Heart left ventricle (tissue), 16 donors: ENCODE measurements at regions not wholly inside any gene's neighbourhood (a gene's known extent, or its start where the extent isn't known, plus 50 kb on each side); places are given as distances from the start of the nearest gene placed in this dataset.
"Not testable (repeated sequence)": the region's sequence is repeated elsewhere in the genome, so short reads cannot be mapped to it uniquely, and the experiment has no call there.

ENCODE experiments used
- ATAC-seq, 4 donors: fragments of 200-7000 bp; cut with Tn5 transposase; one replicate each; pipeline ENCODE4 v1.9.1; 2020 to 2022; ENCODE audit warnings: moderate library complexity in 4 of 4, mild to moderate bottlenecking in 3 of 4, moderate number of reproducible peaks in 1 of 4
- DNase-seq, 5 donors: peaks; one replicate each; pipeline ENCODE4 v3.0.0-alpha.2; 2020
- H3K27ac ChIP-seq, 12 donors: fragments of 200-600 bp; sonication (generic) in 4 of 12; one replicate each; pipeline versions ENCODE4 v1.5.0 to v1.8.0; 2016 to 2022; ENCODE audit warnings: mild to moderate bottlenecking in 2 of 12
- H3K27me3 ChIP-seq, 9 donors: fragments of 200-600 bp; sonication (generic) in 2 of 9; one replicate each; pipeline versions ENCODE4 v1.5.1 to v1.8.0; 2016 to 2022; ENCODE audit warnings: mild to moderate bottlenecking in 3 of 9
- H3K36me3 ChIP-seq, 9 donors: fragments of 200-600 bp; sonication (generic) in 2 of 9; one replicate each; pipeline versions ENCODE4 v1.5.0 to v1.8.0; 2018 to 2022; ENCODE audit warnings: mild to moderate bottlenecking in 2 of 9
- H3K4me1 ChIP-seq, 12 donors: fragments of 200-600 bp; sonication (generic) in 4 of 12; one replicate each; pipeline versions ENCODE4 v1.5.0 to v1.8.0; 2016 to 2022; ENCODE audit warnings: mild to moderate bottlenecking in 3 of 12
- H3K4me3 ChIP-seq, 12 donors: fragments of 200-600 bp; sonication (generic) in 4 of 12; one replicate each; pipeline versions ENCODE4 v1.5.0 to v1.8.0; 2017 to 2022; ENCODE audit warnings: mild to moderate bottlenecking in 9 of 12, moderate library complexity in 4 of 12
- H3K9me3 ChIP-seq, 12 donors: fragments of 200-600 bp; sonication (generic) in 4 of 12; one replicate each; pipeline versions ENCODE4 v1.5.0 to v1.8.0; 2016 to 2022; ENCODE audit warnings: mild to moderate bottlenecking in 1 of 12
- POLR2A ChIP-seq, 2 donors: fragments of 450-650 bp; IDR thresholded peaks; one replicate each; pipeline ENCODE4 v1.6.1; 2017; ENCODE audit warnings: antibody characterized with exemption in 2 of 2, mild to moderate bottlenecking in 2 of 2, moderate library complexity in 2 of 2
- WGBS, 4 donors: extraction: QIAGEN DNeasy Blood & Tissue Kit in 2 of 4; methylation state at CpG; one replicate each; pipeline versions ENCODE4 v1.1.5 to v1.1.7; 2013 to 2018; 5-methylcytosine and 5-hydroxymethylcytosine counted together
- intact Hi-C, 10 donors: fragments of 100-400 bp; cut with DNase I; formaldehyde crosslinking; loops; one replicate each; pipeline versions ENCODE4 v1.11.1 to v1.14.2; 2022
- TF ChIP-seq, protein P1 (sequence below), 12 donors: fragments of 200-600 bp; sonication (generic) in 4 of 12; IDR thresholded peaks; one replicate each; pipeline versions ENCODE4 v1.5.0 to v1.8.0; 2018 to 2022; ENCODE audit warnings: antibody characterized with exemption in 12 of 12, mild to moderate bottlenecking in 5 of 12
- donor health status: ischemic (EF 13 %, LVEDD 7.1; RV severe dilation, severe dysfunction).
- donor health status: healthy with polysubstance abuse.
- donor health status: DM: no; HTN: yes; CAD: no.
- donor health status: DM: no; HTN: no; CAD: no.
- donor health status: ischemic (EF 25% LVEDD 6.9; RV normal size, moderate dysfunction).
- donor health status: ischemic (EF 25% LVEDD 5.7; RV mildly dilated, moderate dysfunction).
- donor health status: healthy.
- donor health status: DM: yes; HTN: yes; CAD: no.
- donor health status: ischemic (EF 35%, LVEDD 5.7; RV mildly dilated, moderate dysfunction).
- donor health status: nonischemic (EF 11% LVEDD 7.7; RV severe dilation, severe dysfunction).
- donor health status: DM: yes; HTN: yes; CAD: no.
- donor health status: PGD.
- donor health status: ischemic (EF 29% LVEDD 5.4; RV normal size, mild dysfunction).
- donor health status: nonischemic (EF 23%, LVEDD 6.1; RV moderate dilation, normal function).

DNA sequence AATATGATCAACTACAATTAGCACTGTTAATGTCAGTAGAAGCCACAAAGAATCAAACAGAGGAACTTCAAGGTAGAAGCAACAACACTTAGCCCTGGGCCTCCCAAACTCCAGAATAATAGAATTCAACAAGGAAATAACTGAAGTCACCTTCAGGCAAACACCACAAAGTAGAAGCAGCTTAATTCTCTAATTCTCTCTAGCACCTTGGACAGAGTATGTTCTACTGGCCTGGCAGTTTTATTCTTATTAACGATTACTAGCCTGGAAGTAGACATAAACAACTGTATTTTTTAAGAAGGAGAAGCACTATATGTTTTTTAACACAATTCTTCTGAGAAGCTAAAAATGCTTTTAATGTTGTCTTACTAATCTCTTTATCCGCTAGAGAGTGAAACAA, 911.9 kb downstream of the DTWD2 start:
- WGBS, 4 donors, result 64 to 74% (median 69%) methylated on average over 2 of the region's 2 CpGs
- Histone ChIP-seq H3K36me3 (no peaks in the 10 kb centered on the region), H3K4me3 (no peak overlapping the region), H3K4me1 (no peaks in the 10 kb centered on the region), H3K9me3 (peaks cover 0 to 15% (median 0%) of the 10 kb centered on the region in 12 donors), H3K27ac (no peak overlapping the region), H3K27me3 (no peaks in the 10 kb centered on the region)
- no peak for ATAC-seq
- intact Hi-C loops, result no loop called here
- DNase-seq, result no peak
- TF ChIP-seq, protein P1, sequence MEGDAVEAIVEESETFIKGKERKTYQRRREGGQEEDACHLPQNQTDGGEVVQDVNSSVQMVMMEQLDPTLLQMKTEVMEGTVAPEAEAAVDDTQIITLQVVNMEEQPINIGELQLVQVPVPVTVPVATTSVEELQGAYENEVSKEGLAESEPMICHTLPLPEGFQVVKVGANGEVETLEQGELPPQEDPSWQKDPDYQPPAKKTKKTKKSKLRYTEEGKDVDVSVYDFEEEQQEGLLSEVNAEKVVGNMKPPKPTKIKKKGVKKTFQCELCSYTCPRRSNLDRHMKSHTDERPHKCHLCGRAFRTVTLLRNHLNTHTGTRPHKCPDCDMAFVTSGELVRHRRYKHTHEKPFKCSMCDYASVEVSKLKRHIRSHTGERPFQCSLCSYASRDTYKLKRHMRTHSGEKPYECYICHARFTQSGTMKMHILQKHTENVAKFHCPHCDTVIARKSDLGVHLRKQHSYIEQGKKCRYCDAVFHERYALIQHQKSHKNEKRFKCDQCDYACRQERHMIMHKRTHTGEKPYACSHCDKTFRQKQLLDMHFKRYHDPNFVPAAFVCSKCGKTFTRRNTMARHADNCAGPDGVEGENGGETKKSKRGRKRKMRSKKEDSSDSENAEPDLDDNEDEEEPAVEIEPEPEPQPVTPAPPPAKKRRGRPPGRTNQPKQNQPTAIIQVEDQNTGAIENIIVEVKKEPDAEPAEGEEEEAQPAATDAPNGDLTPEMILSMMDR (IDR thresholded peaks at IDR 0.05), result no peak
- TF ChIP-seq POLR2A (IDR thresholded peaks at IDR 0.05), result no peak

DNA sequence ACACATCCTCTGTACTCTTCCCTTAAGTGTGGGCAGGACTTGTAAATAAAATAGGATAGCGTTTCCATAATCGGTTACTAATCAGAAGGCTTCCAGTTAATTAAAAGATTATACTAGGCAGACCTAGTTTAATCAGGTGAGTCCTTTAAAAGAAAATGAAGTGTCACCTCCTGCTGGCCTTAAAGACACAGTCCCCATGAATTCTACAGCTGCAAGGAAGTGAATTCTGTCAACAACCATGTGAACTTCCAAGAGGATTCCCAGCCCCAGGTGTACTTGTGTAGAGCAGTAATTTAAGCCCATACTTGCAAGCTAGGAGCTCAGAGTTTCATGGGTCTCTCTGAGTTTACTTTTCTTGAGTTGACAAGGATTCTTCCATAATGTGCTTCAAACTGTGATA, 918.3 kb downstream of the DTWD2 start:
- H3K36me3 ChIP-seq, result no peaks in the 10 kb centered on the region
- WGBS, 4 donors, result 79 to 100% (median 82%) methylated on average over 2 of the region's 2 CpGs
- no peak overlapping the region for H3K27ac ChIP-seq
- TF ChIP-seq, protein P1 (IDR thresholded peaks at IDR 0.05), result no peak
- TF ChIP-seq POLR2A (IDR thresholded peaks at IDR 0.05), result no peak
- intact Hi-C loops, result no loop called here
- ATAC-seq (no peak), DNase-seq (no peak)
- no peaks in the 10 kb centered on the region for H3K4me1 ChIP-seq
- no peak overlapping the region for H3K4me3 ChIP-seq
- no peaks in the 10 kb centered on the region for H3K9me3 ChIP-seq
- no peaks in the 10 kb centered on the region for H3K27me3 ChIP-seq

DNA sequence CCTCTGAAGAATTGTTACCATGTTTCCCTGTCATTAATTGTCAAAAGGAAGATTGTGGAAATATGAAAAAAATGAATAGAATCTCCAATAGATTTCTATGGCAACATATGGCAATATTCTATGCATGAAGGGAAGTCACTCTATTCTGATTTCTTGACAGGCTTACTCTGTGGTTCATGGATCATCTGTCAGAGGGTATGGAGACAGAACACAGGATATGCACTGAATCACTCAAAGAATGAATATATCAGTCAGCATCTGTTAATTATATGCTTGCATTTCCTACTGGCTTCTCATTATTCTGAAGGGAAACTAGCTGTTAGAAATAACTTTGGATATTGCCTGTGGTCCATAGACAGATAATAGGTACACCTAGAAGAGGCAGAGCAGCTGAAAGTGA, 918.9 kb downstream of the DTWD2 start:
- ATAC-seq (no peak), DNase-seq (no peak)
- no peaks in the 10 kb centered on the region for H3K36me3 ChIP-seq
- no peak overlapping the region for H3K4me3 ChIP-seq
- H3K27ac ChIP-seq, result no peak overlapping the region
- no peaks in the 10 kb centered on the region for H3K27me3 ChIP-seq
- no peaks in the 10 kb centered on the region for H3K9me3 ChIP-seq
- no peaks in the 10 kb centered on the region for H3K4me1 ChIP-seq
- intact Hi-C loops, result no loop called here
- TF ChIP-seq POLR2A (IDR thresholded peaks at IDR 0.05), result no peak
- TF ChIP-seq, protein P1 (IDR thresholded peaks at IDR 0.05), result no peak

DNA sequence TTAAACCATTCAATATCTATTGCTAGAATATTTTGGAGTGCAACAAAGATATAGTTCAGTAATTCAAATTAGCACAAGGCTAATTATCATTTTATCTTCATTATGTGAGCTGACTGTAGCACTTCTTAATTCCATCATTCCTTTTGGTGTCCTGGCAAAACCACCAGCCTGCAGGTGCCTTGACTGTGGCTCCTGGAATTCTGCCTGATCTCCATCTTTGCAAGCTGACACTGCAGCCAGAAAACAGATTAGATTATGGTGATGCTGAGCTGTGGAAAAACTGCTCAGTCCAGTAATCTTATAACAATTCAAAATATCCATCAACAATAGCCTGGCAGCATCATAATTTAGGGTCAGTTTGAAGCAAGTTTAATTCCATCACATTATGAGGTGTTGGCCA, 919.5 kb downstream of the DTWD2 start:
- no peak for TF ChIP-seq POLR2A (IDR thresholded peaks at IDR 0.05)
- TF ChIP-seq, protein P1 (IDR thresholded peaks at IDR 0.05), result no peak
- H3K27me3 ChIP-seq, result no peaks in the 10 kb centered on the region

DNA sequence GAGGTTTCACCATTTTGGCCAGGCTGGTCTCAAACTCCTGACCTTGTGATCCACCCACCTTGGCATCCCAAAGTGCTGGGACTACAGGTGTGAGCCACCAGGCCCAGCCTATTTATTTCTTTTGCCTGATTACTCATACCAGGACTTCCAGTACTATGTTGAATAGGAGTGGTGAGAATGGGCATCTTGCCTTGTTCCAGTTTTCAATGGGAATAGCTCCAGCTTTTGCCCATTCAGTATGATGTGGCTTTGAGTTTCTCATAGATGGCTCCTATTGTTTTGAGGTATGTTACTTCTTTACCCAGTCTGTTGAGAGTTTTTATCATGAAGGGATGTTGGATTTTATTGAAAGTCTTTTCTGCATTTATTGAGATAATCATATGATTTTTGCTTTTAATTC, 924.5 kb downstream of the DTWD2 start:
- H3K27me3 ChIP-seq, H3K4me1 ChIP-seq, H3K36me3 ChIP-seq, intact Hi-C loops, ATAC-seq, H3K9me3 ChIP-seq, H3K4me3 ChIP-seq, H3K27ac ChIP-seq, DNase-seq: not testable (repeated sequence)

More for the DNA sequence above, 919.5 kb downstream of the DTWD2 start:
- ATAC-seq, result no peak
- intact Hi-C loops, result no loop called here
- H3K36me3 ChIP-seq, result no peaks in the 10 kb centered on the region
- H3K27ac ChIP-seq, result no peak overlapping the region
- H3K4me1 ChIP-seq, result no peaks in the 10 kb centered on the region
- DNase-seq, result no peak
- no peaks in the 10 kb centered on the region for H3K9me3 ChIP-seq
- no peak overlapping the region for H3K4me3 ChIP-seq
